Nephron (organoid): ENCODE measurements at regions not wholly inside any gene's neighbourhood (a gene's known extent, or its start where the extent isn't known, plus 50 kb on each side); places are given as distances from the start of the nearest gene placed in this dataset.

Experiments used
- H3K27ac Mint-ChIP-seq, 3 experiments: 2 replicates each; pipeline ENCODE4 v1.8.0; 2020; ENCODE audit warnings: mixed read lengths in 3 of 3, mild to moderate bottlenecking in 2 of 3, moderate library complexity in 1 of 3
- H3K27me3 Mint-ChIP-seq: 2 replicates; pipeline ENCODE4 v1.8.0; 2021; ENCODE audit warnings: low read depth, mild to moderate bottlenecking, moderate library complexity, mixed read lengths
- H3K36me3 Mint-ChIP-seq: 2 replicates; pipeline ENCODE4 v1.8.0; 2020; ENCODE audit warnings: low read depth, mixed read lengths
- H3K4me1 Mint-ChIP-seq: 2 replicates; pipeline ENCODE4 v1.8.0; 2020; ENCODE audit warnings: mixed read lengths
- H3K4me3 Mint-ChIP-seq, 3 experiments: 2 replicates each; pipeline ENCODE4 v1.8.0; 2020; ENCODE audit warnings: mild to moderate bottlenecking in 3 of 3, mixed read lengths in 3 of 3, moderate library complexity in 2 of 3
- H3K9me3 Mint-ChIP-seq: 2 replicates; pipeline ENCODE4 v1.8.0; 2020; ENCODE audit warnings: mixed read lengths
- TF ChIP-seq, protein P1 (sequence below), 3 experiments: fragments of 200-600 bp; sonication (generic); IDR thresholded peaks; one replicate each; pipeline ENCODE4 v1.5.0; 2021; ENCODE audit warnings: antibody characterized with exemption in 3 of 3; ENCODE audit not compliant: unreplicated experiment in 3 of 3

GRCh38 chr13:38053896-38054295 lies 184.3 kb upstream of the TRPC4 start:
- TF ChIP-seq, protein P1, sequence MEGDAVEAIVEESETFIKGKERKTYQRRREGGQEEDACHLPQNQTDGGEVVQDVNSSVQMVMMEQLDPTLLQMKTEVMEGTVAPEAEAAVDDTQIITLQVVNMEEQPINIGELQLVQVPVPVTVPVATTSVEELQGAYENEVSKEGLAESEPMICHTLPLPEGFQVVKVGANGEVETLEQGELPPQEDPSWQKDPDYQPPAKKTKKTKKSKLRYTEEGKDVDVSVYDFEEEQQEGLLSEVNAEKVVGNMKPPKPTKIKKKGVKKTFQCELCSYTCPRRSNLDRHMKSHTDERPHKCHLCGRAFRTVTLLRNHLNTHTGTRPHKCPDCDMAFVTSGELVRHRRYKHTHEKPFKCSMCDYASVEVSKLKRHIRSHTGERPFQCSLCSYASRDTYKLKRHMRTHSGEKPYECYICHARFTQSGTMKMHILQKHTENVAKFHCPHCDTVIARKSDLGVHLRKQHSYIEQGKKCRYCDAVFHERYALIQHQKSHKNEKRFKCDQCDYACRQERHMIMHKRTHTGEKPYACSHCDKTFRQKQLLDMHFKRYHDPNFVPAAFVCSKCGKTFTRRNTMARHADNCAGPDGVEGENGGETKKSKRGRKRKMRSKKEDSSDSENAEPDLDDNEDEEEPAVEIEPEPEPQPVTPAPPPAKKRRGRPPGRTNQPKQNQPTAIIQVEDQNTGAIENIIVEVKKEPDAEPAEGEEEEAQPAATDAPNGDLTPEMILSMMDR (IDR thresholded peaks at IDR 0.05; ENCODE audit: unreplicated experiment in 3 of 3): no peak
- H3K36me3 Mint-ChIP-seq: no peaks in the 10 kb centered on the region
- no peaks in the 10 kb centered on the region for H3K27me3 Mint-ChIP-seq
- H3K27ac Mint-ChIP-seq: no peak overlapping the region
- H3K4me1 Mint-ChIP-seq: no peaks in the 10 kb centered on the region
- peaks cover 6% of the 10 kb centered on the region for H3K9me3 Mint-ChIP-seq
- no peak overlapping the region for H3K4me3 Mint-ChIP-seq

GRCh38 chr13:38046049-38046376 lies 176.4 kb upstream of the TRPC4 start:
- TF ChIP-seq, protein P1 (IDR thresholded peaks at IDR 0.05; ENCODE audit: unreplicated experiment in 3 of 3): no peak
- Mint-ChIP-seq H3K9me3 (peaks cover 20% of the 10 kb centered on the region), H3K36me3 (peaks cover 11% of the 10 kb centered on the region), H3K27me3 (no peaks in the 10 kb centered on the region), H3K27ac (no peak overlapping the region), H3K4me1 (no peaks in the 10 kb centered on the region), H3K4me3 (no peak overlapping the region)

DNA sequence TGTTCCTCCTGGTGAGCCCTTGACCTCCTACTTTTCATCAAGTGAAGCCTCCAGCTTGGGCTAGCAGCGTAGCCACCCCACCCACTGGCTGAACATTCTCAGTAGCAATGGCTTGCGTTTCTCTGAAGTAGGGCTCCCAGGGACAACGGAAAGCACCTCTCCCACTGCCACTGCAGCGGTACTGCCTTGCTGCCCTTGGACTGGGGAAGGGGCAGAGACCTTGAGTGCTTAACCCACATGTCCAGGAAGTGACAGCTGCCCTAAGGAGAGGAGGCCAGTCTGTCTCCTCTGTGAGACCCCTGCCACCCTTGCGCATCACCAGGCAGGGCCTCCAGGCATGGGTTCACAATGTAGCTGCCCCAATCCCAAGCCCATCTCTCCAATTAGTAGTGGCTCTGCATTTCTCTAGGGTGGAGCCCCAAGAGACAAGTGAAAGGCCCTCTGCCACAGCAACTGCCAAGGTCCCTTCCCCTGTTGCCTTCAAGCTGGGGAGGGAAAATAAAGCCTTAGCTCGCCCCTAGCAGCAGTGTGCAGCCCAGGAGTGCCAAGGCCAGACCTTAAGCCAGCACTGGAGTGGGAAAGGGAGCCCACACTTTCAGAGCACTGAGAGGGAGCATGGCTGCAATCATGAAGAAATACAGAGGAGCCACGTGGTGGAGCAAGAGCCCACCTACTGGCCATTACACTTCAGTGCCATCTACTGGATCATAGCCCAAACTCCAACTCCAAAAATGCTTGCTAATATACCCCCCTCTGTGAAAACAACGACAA lies 175.9 kb upstream of the TRPC4 start:
- H3K4me3 Mint-ChIP-seq: no peak overlapping the region
- peaks cover 11% of the 10 kb centered on the region for H3K36me3 Mint-ChIP-seq
- TF ChIP-seq, protein P1 (IDR thresholded peaks at IDR 0.05; ENCODE audit: unreplicated experiment in 3 of 3): peak in 2 of 3 experiments; percentile 18 to 48
- H3K27ac Mint-ChIP-seq: no peak overlapping the region
- no peaks in the 10 kb centered on the region for H3K4me1 Mint-ChIP-seq
- H3K9me3 Mint-ChIP-seq: peaks cover 18% of the 10 kb centered on the region
- no peaks in the 10 kb centered on the region for H3K27me3 Mint-ChIP-seq

DNA sequence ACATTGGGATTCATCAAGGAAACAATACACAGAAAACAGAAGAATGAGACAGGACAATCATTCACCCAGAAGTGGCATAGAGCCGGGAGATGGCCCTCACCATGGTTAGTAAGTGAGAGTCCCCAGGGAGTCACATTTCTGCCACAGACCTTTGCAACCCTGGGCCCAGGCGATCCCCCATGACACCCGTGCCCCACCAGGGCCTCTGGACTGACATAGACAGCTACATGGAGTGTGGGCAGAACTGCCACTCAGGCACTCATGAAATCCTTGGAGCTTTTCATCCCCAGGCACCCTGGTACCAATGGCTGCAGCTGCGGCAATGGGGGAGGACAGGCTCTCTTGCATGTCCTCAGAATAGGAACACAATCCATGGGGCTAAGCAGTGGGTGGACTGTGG lies 174.5 kb upstream of the TRPC4 start:
- peaks cover 20% of the 10 kb centered on the region for H3K9me3 Mint-ChIP-seq
- TF ChIP-seq, protein P1 (IDR thresholded peaks at IDR 0.05; ENCODE audit: unreplicated experiment in 3 of 3): no peak
- peaks cover 11% of the 10 kb centered on the region for H3K36me3 Mint-ChIP-seq
- no peak overlapping the region for H3K4me3 Mint-ChIP-seq
- no peak overlapping the region for H3K27ac Mint-ChIP-seq
- no peaks in the 10 kb centered on the region for H3K4me1 Mint-ChIP-seq
- H3K27me3 Mint-ChIP-seq: no peaks in the 10 kb centered on the region

DNA sequence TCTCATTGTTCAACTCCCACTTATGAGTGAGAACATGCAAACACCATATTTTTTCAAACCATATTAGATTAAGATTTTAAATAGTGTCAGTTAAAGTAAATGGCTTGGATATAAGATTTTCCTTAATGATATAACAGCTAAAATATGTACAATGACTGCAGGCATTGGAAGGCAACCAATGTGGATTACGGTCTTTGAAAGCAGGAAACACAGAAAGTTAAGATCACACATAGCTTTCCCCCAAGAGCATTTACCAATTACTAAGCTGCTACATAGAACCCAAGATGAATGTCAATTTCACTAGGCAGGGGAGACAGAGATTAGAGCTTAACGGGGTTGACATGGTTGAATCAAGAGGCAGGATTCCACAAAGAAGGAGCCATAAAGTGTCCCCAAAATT lies 173.2 kb upstream of the TRPC4 start:
- H3K36me3 Mint-ChIP-seq: peaks cover 11% of the 10 kb centered on the region
- H3K27ac Mint-ChIP-seq: no peak overlapping the region
- H3K27me3 Mint-ChIP-seq: no peaks in the 10 kb centered on the region
- H3K4me1 Mint-ChIP-seq: no peaks in the 10 kb centered on the region
- H3K9me3 Mint-ChIP-seq: peaks cover 18% of the 10 kb centered on the region
- TF ChIP-seq, protein P1 (IDR thresholded peaks at IDR 0.05; ENCODE audit: unreplicated experiment in 3 of 3): no peak
- no peak overlapping the region for H3K4me3 Mint-ChIP-seq

GRCh38 chr13:38024431-38024830 lies 154.9 kb upstream of the TRPC4 start:
- no peak overlapping the region for H3K27ac Mint-ChIP-seq
- H3K4me1 Mint-ChIP-seq: no peaks in the 10 kb centered on the region
- H3K9me3 Mint-ChIP-seq: peaks cover 25% of the 10 kb centered on the region
- H3K27me3 Mint-ChIP-seq: no peaks in the 10 kb centered on the region
- TF ChIP-seq, protein P1 (IDR thresholded peaks at IDR 0.05; ENCODE audit: unreplicated experiment in 3 of 3): no peak
- no peaks in the 10 kb centered on the region for H3K36me3 Mint-ChIP-seq
- H3K4me3 Mint-ChIP-seq: no peak overlapping the region
